A549 (cell line): ENCODE measurements at regions not wholly inside any gene's neighbourhood (a gene's known extent, or its start where the extent isn't known, plus 50 kb on each side); places are given as distances from the start of the nearest gene placed in this dataset.

ENCODE experiments used
- CEBPB ChIP-seq, 2 experiments: fragments of >200 bp in 1 of 2; sonication (Bioruptor Twin) in 1 of 2; formaldehyde crosslinking in 1 of 2; IDR thresholded peaks; 2 replicates each; pipeline ENCODE4 v1.6.1; 2012 to 2016
- CHD4 ChIP-seq: fragments of 200-600 bp; sonication (generic); IDR thresholded peaks from 2 replicates; pipeline ENCODE4 v1.6.1; 2016; ENCODE audit warnings: antibody characterized with exemption, mild to moderate bottlenecking, borderline replicate concordance
- EHF ChIP-seq: fragments of 250-450 bp; sonication (Bioruptor Pico); IDR thresholded peaks from 2 replicates; pipeline ENCODE4 v1.5.0; 2020; ENCODE audit warnings: mild to moderate bottlenecking
- EP300 ChIP-seq, 2 experiments: fragments of >200 bp; sonication (Bioruptor Twin); formaldehyde crosslinking; IDR thresholded peaks; 2 replicates in 1 of 2; 3 replicates in 1 of 2; pipeline ENCODE4 v1.6.1; 2016 to 2017
- POLR2A ChIP-seq: IDR thresholded peaks from 2 replicates; pipeline ENCODE4 v1.6.1; 2012; ENCODE audit warnings: mild to moderate bottlenecking, low read length
- RCOR1 ChIP-seq: fragments of 150-350 bp; IDR thresholded peaks from 2 replicates; pipeline ENCODE4 v1.6.1; 2014; ENCODE audit warnings: antibody characterized with exemption, low read length, low read depth
- TFCP2L1 ChIP-seq: fragments of 250-450 bp; sonication (Bioruptor Pico); IDR thresholded peaks from 2 replicates; pipeline ENCODE4 v1.5.0; 2021; ENCODE audit warnings: mild to moderate bottlenecking
- ZC3H11A ChIP-seq: fragments of 450-650 bp; IDR thresholded peaks from 2 replicates; pipeline ENCODE4 v1.6.1; 2014; ENCODE audit warnings: antibody characterized with exemption, mild to moderate bottlenecking
- TF ChIP-seq, protein P1 (sequence below): fragments of >200 bp; sonication (Bioruptor Twin); formaldehyde crosslinking; IDR thresholded peaks from 3 replicates; pipeline ENCODE4 v1.5.1; 2016

DNA sequence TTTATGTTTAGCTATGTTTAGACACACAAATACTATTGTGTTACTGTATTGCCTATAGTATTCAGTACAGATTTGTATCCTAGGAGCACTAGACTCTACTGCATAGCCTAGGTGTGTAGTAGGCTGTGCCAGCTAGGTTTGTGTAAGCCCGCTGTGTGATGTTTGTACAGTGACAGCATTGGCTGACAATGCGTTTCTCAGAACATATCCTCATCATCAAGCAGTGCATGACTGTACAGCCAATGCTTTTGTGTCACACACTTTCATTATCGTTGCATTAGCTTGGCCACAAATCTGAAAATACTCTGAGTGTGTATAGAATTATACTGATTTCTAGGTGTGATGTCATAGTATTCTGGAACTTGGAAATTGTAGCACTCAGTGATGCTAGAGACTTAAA lies 63.4 kb downstream of the CLDN34 start:
- TF ChIP-seq, protein P1, sequence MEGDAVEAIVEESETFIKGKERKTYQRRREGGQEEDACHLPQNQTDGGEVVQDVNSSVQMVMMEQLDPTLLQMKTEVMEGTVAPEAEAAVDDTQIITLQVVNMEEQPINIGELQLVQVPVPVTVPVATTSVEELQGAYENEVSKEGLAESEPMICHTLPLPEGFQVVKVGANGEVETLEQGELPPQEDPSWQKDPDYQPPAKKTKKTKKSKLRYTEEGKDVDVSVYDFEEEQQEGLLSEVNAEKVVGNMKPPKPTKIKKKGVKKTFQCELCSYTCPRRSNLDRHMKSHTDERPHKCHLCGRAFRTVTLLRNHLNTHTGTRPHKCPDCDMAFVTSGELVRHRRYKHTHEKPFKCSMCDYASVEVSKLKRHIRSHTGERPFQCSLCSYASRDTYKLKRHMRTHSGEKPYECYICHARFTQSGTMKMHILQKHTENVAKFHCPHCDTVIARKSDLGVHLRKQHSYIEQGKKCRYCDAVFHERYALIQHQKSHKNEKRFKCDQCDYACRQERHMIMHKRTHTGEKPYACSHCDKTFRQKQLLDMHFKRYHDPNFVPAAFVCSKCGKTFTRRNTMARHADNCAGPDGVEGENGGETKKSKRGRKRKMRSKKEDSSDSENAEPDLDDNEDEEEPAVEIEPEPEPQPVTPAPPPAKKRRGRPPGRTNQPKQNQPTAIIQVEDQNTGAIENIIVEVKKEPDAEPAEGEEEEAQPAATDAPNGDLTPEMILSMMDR: no peak
- TF ChIP-seq POLR2A (no peak), RCOR1 (no peak), CEBPB (IDR thresholded peaks at IDR 0.05) (peak in 1 of 2 experiments; percentile 81; a peak in 2 of 4 replicates), EHF (CRISPR knock-in tag) (no peak), TFCP2L1 (no peak), CHD4 (no peak), EP300 (IDR thresholded peaks at IDR 0.05) (peak; percentile 82 to 88; a peak in 3 of 5 replicates), ZC3H11A (no peak)
